Glomerular visceral epithelial cell (primary cell): ENCODE measurements at regions not wholly inside any gene's neighbourhood (a gene's known extent, or its start where the extent isn't known, plus 50 kb on each side); places are given as distances from the start of the nearest gene placed in this dataset.
A peak's percentile ranks its signal among the peaks of the same experiment; 100 is the strongest.

Experiments
- DNase-seq: peaks from one replicate; pipeline ENCODE4 v3.0.0-alpha.2; 2016; ENCODE audit errors: extremely low spot score

DNA sequence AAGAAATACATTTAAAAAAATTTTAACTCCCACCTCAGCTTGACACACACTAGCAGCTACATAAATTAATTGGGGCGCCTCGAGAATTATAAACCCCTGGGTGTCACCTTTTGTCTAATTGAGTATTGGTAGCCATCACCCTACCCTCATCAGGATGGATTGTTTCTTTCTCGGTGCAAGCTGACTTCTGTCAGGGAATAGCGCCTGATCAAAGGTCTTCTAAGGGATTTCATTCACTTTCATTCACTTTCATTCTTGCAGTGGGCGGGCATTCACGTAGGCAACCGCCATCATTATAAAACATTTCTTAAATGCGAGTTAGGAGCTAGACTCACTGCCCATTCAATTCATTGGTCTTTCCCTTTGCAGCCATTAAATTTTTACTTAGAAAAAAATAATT lies 239.2 kb upstream of the SASH1 start:
- no peak for DNase-seq

DNA sequence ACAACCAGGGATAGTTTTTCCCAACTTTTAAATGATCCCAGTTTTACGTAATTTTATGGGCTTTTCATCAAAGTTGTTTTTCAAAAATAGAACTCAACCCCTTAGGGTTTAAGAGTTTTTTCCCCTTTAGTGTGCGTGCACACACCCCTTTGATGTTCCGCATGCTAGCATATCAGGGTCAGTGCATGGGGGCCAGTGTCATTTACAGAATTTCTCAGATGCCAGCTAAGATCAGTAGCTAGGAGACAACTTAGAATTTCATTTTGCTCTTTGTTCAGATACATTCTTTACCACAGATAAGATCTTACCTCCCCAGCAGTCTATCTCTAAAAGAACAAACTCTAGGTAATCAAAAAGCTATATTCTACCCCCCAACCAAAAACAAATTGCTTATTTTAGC lies 238.5 kb upstream of the SASH1 start:
- DNase-seq, result no peak

DNA sequence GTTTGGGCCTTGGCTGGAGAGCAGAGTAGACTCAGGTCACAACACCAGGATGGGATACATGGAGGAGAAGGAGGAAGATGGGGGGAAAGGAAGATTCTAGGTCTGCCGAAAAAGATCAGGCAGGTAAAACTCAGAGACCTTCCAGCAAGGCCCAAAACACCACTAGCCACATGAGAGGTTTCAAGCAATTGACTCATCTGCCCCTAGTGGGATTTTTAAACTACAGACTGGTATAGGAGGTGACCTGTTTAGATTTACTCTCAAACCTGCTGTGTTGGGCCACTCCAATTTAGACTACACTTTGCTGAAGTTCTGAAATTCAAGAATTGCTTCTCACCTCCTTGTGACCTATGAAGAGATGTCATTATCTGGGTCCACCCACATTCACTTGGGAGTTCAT lies 236.9 kb upstream of the SASH1 start:
- DNase-seq, result no peak

DNA sequence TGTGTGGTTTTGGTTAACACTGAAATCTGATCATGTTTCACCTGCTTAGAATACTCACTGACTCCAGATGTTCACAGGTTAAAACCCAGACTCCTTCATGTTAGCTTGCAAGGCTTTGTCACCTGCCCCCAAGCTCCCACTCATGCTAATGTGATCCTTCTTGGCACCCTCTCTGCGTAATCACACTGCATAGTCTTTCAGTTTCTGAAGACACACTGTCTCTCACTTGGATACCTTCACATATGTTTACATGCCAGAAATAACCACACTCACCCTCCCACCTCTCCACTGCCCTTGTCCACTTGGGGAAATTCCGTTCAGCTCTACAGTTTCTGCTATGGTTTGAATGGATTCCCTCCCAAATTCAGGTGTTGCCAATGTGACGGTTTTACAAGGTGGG lies 234.7 kb upstream of the SASH1 start:
- DNase-seq, result no peak

DNA sequence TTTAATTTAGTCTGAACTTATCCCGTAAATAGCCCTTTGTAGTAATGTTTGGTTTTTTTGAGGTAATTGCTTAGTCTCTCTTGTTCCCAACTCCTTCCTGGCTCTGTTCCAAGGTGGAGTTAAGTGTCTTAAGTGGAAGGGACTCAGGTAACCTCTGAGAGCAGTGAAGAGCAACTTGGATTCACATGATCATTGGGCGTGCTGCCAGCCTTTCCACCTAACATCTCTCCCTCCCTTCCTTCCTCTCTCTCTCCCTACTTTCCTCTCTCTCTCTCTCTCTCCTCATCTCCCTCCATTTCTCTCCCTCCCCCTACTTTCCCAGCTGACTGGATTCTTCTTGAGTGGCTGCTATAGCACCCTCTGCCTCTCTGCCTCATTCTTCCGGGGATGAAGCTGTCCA lies 232.9 kb upstream of the SASH1 start:
- peak; percentile 1 for DNase-seq

GRCh38 chr6:148110925-148111324 lies 231.7 kb upstream of the SASH1 start:
- no peak for DNase-seq

DNA sequence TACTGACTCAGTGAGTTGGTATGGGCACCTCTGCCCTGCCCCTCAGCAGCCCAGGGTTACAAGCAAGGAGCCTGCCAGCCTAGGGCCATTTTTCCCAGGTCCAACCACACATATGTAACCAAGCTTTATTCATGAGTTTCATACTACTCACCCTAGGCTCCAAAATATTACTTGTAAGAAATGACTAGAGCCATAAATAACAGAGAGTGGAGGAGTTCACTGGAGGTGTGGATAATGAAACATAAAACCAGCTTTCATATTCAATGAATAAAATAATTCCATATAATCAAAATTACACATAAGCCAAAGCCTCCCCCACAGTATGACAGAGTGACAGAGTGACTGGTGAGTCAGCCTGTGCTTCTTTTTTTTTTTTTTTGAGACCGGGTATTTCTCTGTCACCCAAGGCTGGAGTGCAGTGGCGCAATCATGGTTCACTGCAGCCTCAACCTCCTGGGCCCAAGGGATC lies 229.8 kb upstream of the SASH1 start:
- DNase-seq, result no peak

- DNase-seq, result no peak
Observed at GRCh38 chr6:148116001-148116400, 226.6 kb upstream of the SASH1 start.

DNA sequence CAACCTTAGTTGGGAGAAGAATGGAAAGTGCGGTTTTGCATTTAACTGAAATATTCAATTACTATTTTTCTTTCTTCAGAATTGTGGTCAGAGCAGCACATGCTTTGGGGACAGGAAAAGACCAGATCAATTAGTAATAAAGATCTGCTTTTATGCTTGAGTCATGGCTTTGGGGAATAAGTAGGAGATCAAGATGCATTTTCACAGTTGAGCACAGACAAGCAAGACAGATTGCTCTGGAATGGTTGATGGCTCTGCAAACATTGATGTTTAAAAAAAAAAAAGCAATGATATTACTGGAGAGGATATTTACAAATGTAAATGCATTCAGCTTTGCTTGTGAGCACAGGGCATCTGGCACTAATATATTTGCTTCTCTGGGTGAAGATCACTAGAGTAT lies 224.4 kb upstream of the SASH1 start:
- no peak for DNase-seq

DNA sequence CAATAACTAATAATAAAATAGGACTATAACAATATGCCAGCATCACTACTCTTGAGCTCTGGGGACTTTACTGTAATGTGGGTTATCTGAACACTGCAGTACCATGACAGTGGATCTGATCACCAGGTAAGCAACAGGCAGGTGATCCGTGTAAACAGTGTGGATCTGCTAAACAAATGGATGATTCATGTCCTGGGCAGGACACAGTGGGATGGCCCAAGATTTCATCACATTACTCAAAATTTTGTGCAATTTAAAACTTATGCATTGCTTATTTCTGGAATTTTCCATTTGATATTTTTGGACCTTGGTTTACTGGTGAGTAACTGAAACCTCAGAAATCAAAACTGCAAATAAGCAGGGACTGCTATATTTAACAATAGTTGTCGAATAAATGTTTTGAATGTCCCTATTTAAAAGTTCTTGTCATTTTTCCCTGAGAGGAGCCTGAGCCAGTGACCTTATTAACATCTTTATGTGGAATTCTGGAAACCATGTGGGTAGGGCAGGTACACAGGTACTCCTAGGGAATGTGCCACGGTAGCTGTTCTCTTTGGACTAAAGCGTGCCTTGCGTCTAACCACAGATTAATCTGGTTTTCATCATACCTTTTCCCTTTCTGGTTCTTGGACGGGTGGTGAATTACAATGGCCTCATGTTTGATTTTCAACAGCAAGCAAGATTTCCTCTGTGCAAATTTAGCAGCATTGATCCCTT lies 214.5 kb upstream of the SASH1 start:
- DNase-seq, result no peak

- DNase-seq, result no peak
Observed at GRCh38 chr6:148134592-148134991, 208.0 kb upstream of the SASH1 start.

DNA sequence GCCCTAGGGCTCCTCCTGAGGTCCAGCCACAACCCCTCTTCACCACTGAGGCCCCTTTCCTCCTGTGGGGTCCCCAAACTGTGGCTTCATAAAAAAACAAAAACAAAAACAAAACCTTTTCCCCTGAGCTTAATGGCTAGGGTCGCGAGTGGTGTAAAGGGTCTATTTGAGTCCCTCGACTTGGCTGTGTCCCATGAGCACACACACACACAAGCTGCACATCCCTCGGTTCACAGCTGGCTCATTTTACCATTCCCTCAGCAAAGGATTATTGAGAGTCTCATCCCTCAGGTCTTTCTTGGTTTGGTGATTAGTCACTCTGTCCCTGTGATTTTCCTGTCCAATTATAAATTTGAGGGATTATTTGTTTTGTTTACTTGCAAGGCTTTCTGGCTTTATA lies 206.1 kb upstream of the SASH1 start:
- no peak for DNase-seq

DNA sequence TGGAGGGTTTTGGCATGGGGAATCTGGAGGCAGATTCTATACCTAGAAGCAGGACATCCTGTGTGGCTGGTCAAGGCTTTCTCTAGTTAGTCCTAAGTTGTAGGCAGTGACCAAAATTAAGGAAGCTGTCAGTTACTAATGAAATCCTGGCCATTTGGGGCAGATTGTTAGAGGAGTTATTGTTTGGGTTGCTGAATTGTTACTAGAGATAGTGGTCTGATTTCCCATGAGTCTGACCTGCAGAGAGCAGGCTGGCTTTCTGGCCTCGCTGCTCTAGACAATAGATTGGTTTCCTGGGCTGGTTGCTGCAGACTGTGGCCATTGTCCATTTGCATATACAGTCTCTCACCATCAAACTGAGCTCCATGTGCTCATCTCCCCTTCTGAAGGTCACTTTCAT lies 205.0 kb upstream of the SASH1 start:
- DNase-seq, result no peak

GRCh38 chr6:148138573-148138972 lies 204.1 kb upstream of the SASH1 start:
- no peak for DNase-seq

- no peak for DNase-seq
Observed at GRCh38 chr6:148140772-148141557, 201.7 kb upstream of the SASH1 start.

- no peak for DNase-seq
Observed at GRCh38 chr6:148142821-148143220, 199.8 kb upstream of the SASH1 start.

DNA sequence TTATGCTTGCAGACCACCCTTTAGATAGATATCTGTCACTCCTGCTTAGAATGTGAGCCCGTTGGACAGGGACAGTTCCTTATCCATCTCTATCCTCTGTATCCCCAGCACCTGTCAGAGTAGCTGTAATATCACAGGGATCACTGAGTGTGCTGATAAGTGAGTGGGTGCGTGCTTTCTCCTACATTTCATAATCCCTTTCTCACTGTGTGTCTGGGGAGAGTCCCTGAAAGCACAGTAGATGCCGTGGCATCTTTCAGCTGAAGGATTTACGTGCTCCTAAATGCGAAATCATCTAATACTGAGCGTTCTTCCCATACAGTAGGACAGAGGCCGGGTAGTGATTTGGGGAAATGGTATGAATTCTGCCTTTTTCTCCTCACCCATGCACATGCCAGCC lies 198.9 kb upstream of the SASH1 start:
- no peak for DNase-seq

DNA sequence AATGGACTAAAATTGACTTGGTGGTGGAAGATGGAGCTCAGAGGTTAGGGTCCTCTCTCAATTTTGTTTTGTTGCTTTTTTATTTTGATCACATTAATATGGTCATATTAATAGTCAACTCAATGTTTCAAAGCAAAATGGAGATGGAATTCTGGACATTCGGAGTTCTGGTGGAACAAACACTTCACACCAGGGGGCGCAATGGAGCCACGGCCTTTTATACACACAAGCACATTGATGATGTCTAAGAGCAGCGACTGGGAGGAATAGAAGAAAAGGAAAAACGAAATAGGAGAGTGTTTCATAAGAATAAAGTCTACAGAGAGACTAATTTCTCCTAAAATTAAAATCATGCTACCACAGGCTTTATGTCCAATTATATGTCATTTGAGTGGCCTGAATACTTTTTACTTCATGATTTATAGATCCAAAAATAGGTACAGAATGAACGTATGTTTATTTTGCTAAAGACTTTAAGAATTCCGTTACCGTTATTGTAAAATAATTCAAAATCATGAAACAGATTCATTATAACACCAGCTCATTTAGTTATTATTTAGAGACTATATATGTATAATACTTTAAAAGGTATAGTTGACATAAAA lies 197.6 kb upstream of the SASH1 start:
- peak; percentile 75 for DNase-seq

- peak; percentile 45 for DNase-seq
Observed at GRCh38 chr6:148146717-148147462, 195.7 kb upstream of the SASH1 start.

- no peak for DNase-seq
Observed at GRCh38 chr6:148147463-148147830, 195.2 kb upstream of the SASH1 start.

- no peak for DNase-seq
Observed at GRCh38 chr6:148151896-148152643, 190.6 kb upstream of the SASH1 start.

DNA sequence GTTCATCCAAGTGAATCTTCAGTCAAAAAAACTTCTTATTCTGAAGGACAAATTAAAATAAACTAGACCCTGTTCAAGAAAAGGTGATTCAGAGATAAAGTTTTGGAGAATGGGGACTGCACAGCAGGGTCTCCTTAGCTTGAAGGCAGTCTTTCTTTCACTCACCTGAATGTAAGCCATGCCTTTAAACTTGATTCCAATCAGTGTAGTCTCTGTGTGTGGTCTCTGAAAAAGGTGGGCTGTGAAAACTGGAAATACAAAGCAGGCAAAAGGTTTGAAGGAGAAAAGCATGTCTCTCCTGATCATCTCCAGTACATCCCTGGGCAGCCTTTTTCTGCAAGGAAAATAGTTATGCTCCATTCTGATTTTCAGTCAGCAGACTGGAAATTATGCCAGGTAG lies 188.0 kb upstream of the SASH1 start:
- no peak for DNase-seq
